UCSD-AML1 (cell line): ENCODE measurements at regions not wholly inside any gene's neighbourhood (a gene's known extent, or its start where the extent isn't known, plus 50 kb on each side); places are given as distances from the start of the nearest gene placed in this dataset.
"Not testable (repeated sequence)": the region's sequence is repeated elsewhere in the genome, so short reads cannot be mapped to it uniquely, and the experiment has no call there.

Source experiments
- DNase-seq: peaks from one replicate; lab custom pipeline; 2025; ENCODE audit not compliant: unreplicated experiment; lab: John Stamatoyannopoulos, UW

GRCh38 chr10:9911488-9911887 is 1106.2 kb upstream of the CELF2 start:
- DNase-seq, result no peak

GRCh38 chr10:9913876-9914514 is 1103.7 kb upstream of the CELF2 start:
- no peak for DNase-seq

- no peak for DNase-seq
Observed at GRCh38 chr10:9921544-9921943, 1096.1 kb upstream of the CELF2 start.

GRCh38 chr10:9922126-9922870 is 1095.4 kb upstream of the CELF2 start:
- DNase-seq, result no peak

- no peak for DNase-seq
Observed at GRCh38 chr10:9926003-9926402, 1091.7 kb upstream of the CELF2 start.

- DNase-seq, result no peak
Observed at GRCh38 chr10:9926881-9927280, 1090.8 kb upstream of the CELF2 start.

GRCh38 chr10:9939716-9940115 is 1078.0 kb upstream of the CELF2 start:
- DNase-seq, result no peak

- DNase-seq, result no peak
Observed at GRCh38 chr10:9944690-9945089, 1073.0 kb upstream of the CELF2 start.

- no peak for DNase-seq
Observed at GRCh38 chr10:9950070-9950469, 1067.6 kb upstream of the CELF2 start.

- no peak for DNase-seq
Observed at GRCh38 chr10:9951481-9952257, 1066.0 kb upstream of the CELF2 start.

- DNase-seq, result no peak
Observed at GRCh38 chr10:9957351-9957750, 1060.3 kb upstream of the CELF2 start.

GRCh38 chr10:9957876-9958275 is 1059.8 kb upstream of the CELF2 start:
- not testable (repeated sequence) for DNase-seq

GRCh38 chr10:9965341-9965740 is 1052.3 kb upstream of the CELF2 start:
- no peak for DNase-seq

- no peak for DNase-seq
Observed at GRCh38 chr10:9986786-9987185, 1030.9 kb upstream of the CELF2 start.

- DNase-seq, result no peak
Observed at GRCh38 chr10:9987197-9987596, 1030.5 kb upstream of the CELF2 start.

- DNase-seq, result no peak
Observed at GRCh38 chr10:9992661-9993060, 1025.0 kb upstream of the CELF2 start.

- DNase-seq, result no peak
Observed at GRCh38 chr10:9994131-9994530, 1023.5 kb upstream of the CELF2 start.

- no peak for DNase-seq
Observed at GRCh38 chr10:9999627-10000026, 1018.0 kb upstream of the CELF2 start.

- no peak for DNase-seq
Observed at GRCh38 chr10:10007957-10008356, 1009.7 kb upstream of the CELF2 start.

- no peak for DNase-seq
Observed at GRCh38 chr10:10010397-10010796, 1007.3 kb upstream of the CELF2 start.

GRCh38 chr10:10014846-10015245 is 1002.8 kb upstream of the CELF2 start:
- no peak for DNase-seq

GRCh38 chr10:10017716-10018115 is 1000.0 kb upstream of the CELF2 start:
- DNase-seq, result no peak
